Peyer's patch (tissue), 4 donors: ENCODE measurements at regions not wholly inside any gene's neighbourhood (a gene's known extent, or its start where the extent isn't known, plus 50 kb on each side); places are given as distances from the start of the nearest gene placed in this dataset.

Experiments used
- DNase-seq, 3 donors: peaks; one replicate each; pipeline ENCODE4 v3.0.0-alpha.2; 2017 to 2019
- H3K27ac ChIP-seq, 4 donors: fragments of 200-600 bp; sonication (generic); one replicate each; pipeline ENCODE4 v1.5.1; 2016 to 2019
- H3K27me3 ChIP-seq, 2 donors: fragments of 200-600 bp; sonication (generic); one replicate each; pipeline ENCODE4 v1.5.1; 2019
- H3K36me3 ChIP-seq, 3 donors: fragments of 200-600 bp; sonication (generic); one replicate each; pipeline ENCODE4 v1.5.1; 2016 to 2019
- H3K4me1 ChIP-seq, 4 donors: fragments of 200-600 bp; sonication (generic); one replicate each; pipeline ENCODE4 v1.5.1; 2016 to 2019
- H3K4me3 ChIP-seq, 4 donors: fragments of 200-600 bp; sonication (generic); 1 replicate in 3 of 4; 2 replicates in 1 of 4; pipeline ENCODE4 v1.5.1; 2016 to 2019; ENCODE audit warnings: mild to moderate bottlenecking in 1 of 4
- H3K9me3 ChIP-seq, 4 donors: fragments of 200-600 bp; sonication (generic); one replicate each; pipeline ENCODE4 v1.5.1; 2016 to 2019; ENCODE audit warnings: mild to moderate bottlenecking in 1 of 4
- CTCF ChIP-seq, 6 experiments: fragments of 450-650 bp in 4 of 6; fragments of 200-600 bp in 2 of 6; sonication (generic) in 1 of 6; IDR thresholded peaks; one replicate each; pipeline ENCODE4 v1.5.1; 2017 to 2019; ENCODE audit warnings: antibody characterized with exemption in 6 of 6, mild to moderate bottlenecking in 3 of 6, moderate library complexity in 1 of 6
- POLR2A ChIP-seq, 2 donors: fragments of 450-650 bp; IDR thresholded peaks; one replicate each; pipeline ENCODE4 v1.5.1; 2017; ENCODE audit warnings: antibody characterized with exemption in 2 of 2, mild to moderate bottlenecking in 2 of 2, moderate library complexity in 2 of 2

DNA sequence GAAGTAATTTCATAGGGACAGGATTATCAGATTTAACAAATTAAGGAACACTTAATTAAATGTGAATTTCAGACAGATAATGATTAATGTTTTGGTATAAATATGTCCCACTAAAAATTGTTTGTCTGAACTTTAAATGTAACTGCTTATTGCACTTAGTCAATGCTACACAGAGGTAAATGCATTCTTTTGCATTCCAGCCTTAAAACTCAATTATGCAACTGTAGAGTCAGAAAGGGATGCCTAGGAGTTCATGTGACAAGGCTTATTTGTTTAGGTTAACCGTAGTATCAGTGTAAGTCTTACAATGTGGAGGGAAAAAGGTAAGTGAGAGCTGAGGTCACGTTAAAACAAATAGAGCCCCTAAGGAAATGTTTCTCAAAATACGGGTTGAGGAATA is 347.2 kb upstream of the ARGLU1 start:
- Histone ChIP-seq H3K9me3 (no peaks in the 10 kb centered on the region), H3K27ac (no peak overlapping the region), H3K27me3 (no peaks in the 10 kb centered on the region), H3K4me3 (no peak overlapping the region), H3K4me1 (no peaks in the 10 kb centered on the region), H3K36me3 (no peaks in the 10 kb centered on the region)
- DNase-seq: no peak
- TF ChIP-seq CTCF (IDR thresholded peaks at IDR 0.05) (no peak), POLR2A (IDR thresholded peaks at IDR 0.05) (no peak)

DNA sequence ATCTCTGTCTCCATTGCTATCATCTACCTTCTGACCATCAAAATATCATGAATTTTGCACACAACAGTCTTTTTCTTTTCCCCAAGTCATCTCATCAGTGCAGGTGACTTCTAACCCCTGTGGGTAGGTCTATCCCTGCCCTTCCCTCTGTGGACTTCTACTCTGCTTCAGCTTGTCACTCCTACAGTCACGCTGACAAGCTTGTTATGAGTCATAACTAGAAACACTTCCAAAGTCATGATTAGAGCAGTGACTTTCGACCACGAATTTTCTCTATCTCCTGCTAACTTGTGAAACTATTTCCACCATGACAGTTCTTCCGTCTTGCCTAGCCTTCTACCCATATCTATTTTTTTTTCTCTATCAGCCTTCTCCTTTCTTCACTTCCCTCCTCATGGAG is 343.7 kb upstream of the ARGLU1 start:
- Histone ChIP-seq H3K4me1 (no peaks in the 10 kb centered on the region), H3K9me3 (no peaks in the 10 kb centered on the region), H3K27me3 (no peaks in the 10 kb centered on the region), H3K27ac (no peak overlapping the region), H3K4me3 (no peak overlapping the region), H3K36me3 (no peaks in the 10 kb centered on the region)
- TF ChIP-seq POLR2A (IDR thresholded peaks at IDR 0.05) (no peak), CTCF (IDR thresholded peaks at IDR 0.05) (no peak)
- no peak for DNase-seq

GRCh38 chr13:106911020-106911419 is 343.1 kb upstream of the ARGLU1 start:
- no peak for TF ChIP-seq POLR2A (IDR thresholded peaks at IDR 0.05)
- no peak for TF ChIP-seq CTCF (IDR thresholded peaks at IDR 0.05)
- H3K36me3 ChIP-seq: no peaks in the 10 kb centered on the region
- H3K27ac ChIP-seq: no peak overlapping the region
- H3K4me1 ChIP-seq: no peaks in the 10 kb centered on the region
- DNase-seq: no peak
- H3K9me3 ChIP-seq: no peaks in the 10 kb centered on the region
- no peak overlapping the region for H3K4me3 ChIP-seq
- H3K27me3 ChIP-seq: no peaks in the 10 kb centered on the region

DNA sequence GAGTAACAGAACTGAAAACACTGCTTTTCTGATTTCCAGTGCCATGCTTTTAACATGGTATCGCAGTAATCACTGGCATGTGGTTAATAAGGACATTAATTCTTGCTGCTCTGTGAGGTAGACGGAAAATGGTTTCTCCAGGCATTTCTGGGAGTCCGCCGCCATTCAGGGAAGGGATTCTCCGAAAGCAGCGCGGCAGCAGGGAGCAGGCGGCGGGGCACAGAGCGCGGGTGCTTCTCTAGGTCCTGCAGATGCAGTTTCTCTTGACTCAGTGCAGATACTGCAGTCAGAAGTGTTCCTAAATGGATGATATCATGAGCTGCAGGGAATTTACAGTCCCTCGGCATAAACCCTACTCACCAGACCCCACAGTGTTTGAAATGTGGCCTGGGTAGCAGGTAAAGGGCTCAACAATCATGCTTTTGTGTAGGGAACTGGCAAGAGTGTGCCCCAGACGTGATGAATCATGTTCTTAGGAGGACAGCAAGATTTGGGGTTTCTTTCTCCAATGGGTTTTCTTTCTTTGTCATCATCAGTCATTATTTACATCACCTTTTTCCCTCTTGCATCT is 338.6 kb upstream of the ARGLU1 start:
- no peak for TF ChIP-seq CTCF (IDR thresholded peaks at IDR 0.05)
- TF ChIP-seq POLR2A (IDR thresholded peaks at IDR 0.05): no peak
- no peak overlapping the region for H3K4me3 ChIP-seq
- H3K27me3 ChIP-seq: no peaks in the 10 kb centered on the region
- H3K4me1 ChIP-seq: no peaks in the 10 kb centered on the region
- no peaks in the 10 kb centered on the region for H3K36me3 ChIP-seq
- no peaks in the 10 kb centered on the region for H3K9me3 ChIP-seq
- H3K27ac ChIP-seq: no peak overlapping the region
- no peak for DNase-seq

GRCh38 chr13:106905380-106906162 is 337.6 kb upstream of the ARGLU1 start:
- H3K36me3 ChIP-seq: no peaks in the 10 kb centered on the region
- DNase-seq: no peak
- no peaks in the 10 kb centered on the region for H3K9me3 ChIP-seq
- H3K27me3 ChIP-seq: no peaks in the 10 kb centered on the region
- H3K27ac ChIP-seq: no peak overlapping the region
- no peak for TF ChIP-seq POLR2A (IDR thresholded peaks at IDR 0.05)
- no peak for TF ChIP-seq CTCF (IDR thresholded peaks at IDR 0.05)
- no peak overlapping the region for H3K4me3 ChIP-seq
- H3K4me1 ChIP-seq: no peaks in the 10 kb centered on the region
